SK-N-SH (cell line): ENCODE measurements at regions not wholly inside any gene's neighbourhood (a gene's known extent, or its start where the extent isn't known, plus 50 kb on each side); places are given as distances from the start of the nearest gene placed in this dataset.

Experiments
- EP300 ChIP-seq, 2 experiments: IDR thresholded peaks; 2 replicates each; pipeline versions ENCODE4 v1.4.0 to v1.6.1; 2012; ENCODE audit warnings: borderline replicate concordance in 1 of 2, low read depth in 1 of 2, low read length in 1 of 2
- EZH2phosphoT487 ChIP-seq: fragments of 200-600 bp; sonication (generic); IDR thresholded peaks from 2 replicates; pipeline ENCODE4 v1.6.1; 2017; ENCODE audit warnings: low read depth, mixed run types, mild to moderate bottlenecking, antibody characterized with exemption, moderate library complexity, borderline replicate concordance
- MAX ChIP-seq: IDR thresholded peaks from 2 replicates; pipeline ENCODE4 v1.4.0; 2012; ENCODE audit warnings: low read depth
- PBX3 ChIP-seq: IDR thresholded peaks from 2 replicates; pipeline ENCODE4; 2012
- POLR2AphosphoS5 ChIP-seq: IDR thresholded peaks from 2 replicates; pipeline ENCODE4 v1.6.1; 2012; ENCODE audit warnings: low read depth, low read length
- REST ChIP-seq: IDR thresholded peaks from 2 replicates; pipeline ENCODE4 v1.6.1; 2012; ENCODE audit warnings: mild to moderate bottlenecking, low read depth, low read length, moderate library complexity
- SMC3 ChIP-seq: IDR thresholded peaks from 2 replicates; pipeline ENCODE4 v1.6.1; 2012; ENCODE audit warnings: low read depth, low read length, improper control_type of control experiment
- TAF1 ChIP-seq: IDR thresholded peaks from 2 replicates; pipeline ENCODE4 v1.6.1; 2012; ENCODE audit warnings: low read depth, mild to moderate bottlenecking, low read length, moderate library complexity, borderline replicate concordance
- TEAD4 ChIP-seq: IDR thresholded peaks from 2 replicates; pipeline ENCODE4 v1.4.0; 2012; ENCODE audit warnings: mild to moderate bottlenecking, borderline replicate concordance; ENCODE audit not compliant: insufficient read depth
- YY1 ChIP-seq: IDR thresholded peaks from 2 replicates; pipeline ENCODE4 v1.4.0; 2012; ENCODE audit warnings: low read depth, mild to moderate bottlenecking
- TF ChIP-seq, protein P1 (sequence below): fragments of 200-600 bp; sonication (generic); IDR thresholded peaks from 2 replicates; pipeline ENCODE4 v1.6.1; 2017; ENCODE audit warnings: antibody characterized with exemption, mild to moderate bottlenecking, moderate library complexity
- TF ChIP-seq, protein P2 (sequence below): fragments of 150-350 bp; IDR thresholded peaks from 2 replicates; pipeline ENCODE4 v1.6.1; 2017; ENCODE audit warnings: antibody characterized with exemption, low read length, low read depth, borderline replicate concordance

DNA sequence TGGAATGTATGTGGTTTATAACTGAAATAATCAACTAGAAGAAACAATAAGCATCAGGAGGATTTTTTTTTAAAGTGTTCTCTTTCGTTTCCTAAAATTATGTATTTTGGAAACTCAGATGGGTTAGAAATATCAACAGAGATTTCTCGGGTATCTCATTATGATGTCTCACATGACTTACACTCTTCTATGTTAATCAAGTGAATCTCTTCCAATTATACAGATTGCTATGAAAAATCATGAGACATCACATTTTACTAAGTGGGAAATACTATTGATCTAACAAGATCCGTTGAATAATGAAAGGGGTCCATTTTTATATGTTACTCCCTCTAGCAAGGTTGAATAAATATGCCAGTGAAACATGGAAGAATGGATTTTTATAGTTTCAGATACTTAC, 54.7 kb upstream of the NRIP1 start:
- TF ChIP-seq REST (no peak), YY1 (no peak), POLR2AphosphoS5 (no peak), TAF1 (no peak), PBX3 (no peak), EZH2phosphoT487 (no peak), MAX (no peak), SMC3 (no peak), TEAD4 (no peak), EP300 (IDR thresholded peaks at IDR 0.05; ENCODE audit: borderline replicate concordance in 1 of 2, low read depth in 1 of 2, low read length in 1 of 2) (no peak)
- TF ChIP-seq, protein P1, sequence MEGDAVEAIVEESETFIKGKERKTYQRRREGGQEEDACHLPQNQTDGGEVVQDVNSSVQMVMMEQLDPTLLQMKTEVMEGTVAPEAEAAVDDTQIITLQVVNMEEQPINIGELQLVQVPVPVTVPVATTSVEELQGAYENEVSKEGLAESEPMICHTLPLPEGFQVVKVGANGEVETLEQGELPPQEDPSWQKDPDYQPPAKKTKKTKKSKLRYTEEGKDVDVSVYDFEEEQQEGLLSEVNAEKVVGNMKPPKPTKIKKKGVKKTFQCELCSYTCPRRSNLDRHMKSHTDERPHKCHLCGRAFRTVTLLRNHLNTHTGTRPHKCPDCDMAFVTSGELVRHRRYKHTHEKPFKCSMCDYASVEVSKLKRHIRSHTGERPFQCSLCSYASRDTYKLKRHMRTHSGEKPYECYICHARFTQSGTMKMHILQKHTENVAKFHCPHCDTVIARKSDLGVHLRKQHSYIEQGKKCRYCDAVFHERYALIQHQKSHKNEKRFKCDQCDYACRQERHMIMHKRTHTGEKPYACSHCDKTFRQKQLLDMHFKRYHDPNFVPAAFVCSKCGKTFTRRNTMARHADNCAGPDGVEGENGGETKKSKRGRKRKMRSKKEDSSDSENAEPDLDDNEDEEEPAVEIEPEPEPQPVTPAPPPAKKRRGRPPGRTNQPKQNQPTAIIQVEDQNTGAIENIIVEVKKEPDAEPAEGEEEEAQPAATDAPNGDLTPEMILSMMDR: no peak
- TF ChIP-seq, protein P2, sequence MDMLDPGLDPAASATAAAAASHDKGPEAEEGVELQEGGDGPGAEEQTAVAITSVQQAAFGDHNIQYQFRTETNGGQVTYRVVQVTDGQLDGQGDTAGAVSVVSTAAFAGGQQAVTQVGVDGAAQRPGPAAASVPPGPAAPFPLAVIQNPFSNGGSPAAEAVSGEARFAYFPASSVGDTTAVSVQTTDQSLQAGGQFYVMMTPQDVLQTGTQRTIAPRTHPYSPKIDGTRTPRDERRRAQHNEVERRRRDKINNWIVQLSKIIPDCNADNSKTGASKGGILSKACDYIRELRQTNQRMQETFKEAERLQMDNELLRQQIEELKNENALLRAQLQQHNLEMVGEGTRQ: no peak
